Hepatocyte (in vitro differentiated cells): ENCODE measurements at regions not wholly inside any gene's neighbourhood (a gene's known extent, or its start where the extent isn't known, plus 50 kb on each side); places are given as distances from the start of the nearest gene placed in this dataset.

Experiments used
- DNase-seq: peaks from one replicate; pipeline ENCODE4 v3.0.0-alpha.2; 2016; ENCODE audit warnings: low spot score
- H2AFZ ChIP-seq: fragments of 200-600 bp; sonication (generic); 2 replicates; pipeline ENCODE4 v1.6.0; 2016; ENCODE audit warnings: antibody characterized with exemption, mild to moderate bottlenecking
- H3K27ac ChIP-seq: fragments of 200-600 bp; sonication (generic); 2 replicates; pipeline ENCODE4 v1.5.1; 2016; ENCODE audit warnings: mild to moderate bottlenecking
- H3K27me3 ChIP-seq: fragments of 200-600 bp; sonication (generic); 2 replicates; pipeline ENCODE4 v1.6.1; 2016
- H3K36me3 ChIP-seq: fragments of 200-600 bp; sonication (generic); replicated peaks from 2 replicates; pipeline ENCODE4 v1.5.1; 2016; ENCODE audit warnings: low read depth; ENCODE audit not compliant: insufficient read depth
- H3K4me1 ChIP-seq: fragments of 200-600 bp; sonication (generic); 2 replicates; pipeline ENCODE4 v1.5.1; 2016; ENCODE audit warnings: mild to moderate bottlenecking, moderate library complexity; ENCODE audit not compliant: insufficient read depth
- H3K4me2 ChIP-seq: fragments of 200-600 bp; sonication (generic); 2 replicates; pipeline ENCODE4 v1.6.0; 2016
- H3K4me3 ChIP-seq: fragments of 200-600 bp; sonication (generic); 2 replicates; pipeline ENCODE4 v1.5.1; 2016; ENCODE audit warnings: mild to moderate bottlenecking
- H3K79me2 ChIP-seq: fragments of 200-600 bp; sonication (generic); 2 replicates; pipeline ENCODE4 v1.6.0; 2017; ENCODE audit warnings: mild to moderate bottlenecking
- H3K9me2 ChIP-seq: fragments of 200-600 bp; sonication (generic); replicated peaks from 2 replicates; pipeline ENCODE4 v1.6.0; 2017; ENCODE audit warnings: mild to moderate bottlenecking; ENCODE audit not compliant: insufficient read depth
- H3K9me3 ChIP-seq: fragments of 200-600 bp; sonication (generic); 2 replicates; pipeline ENCODE4 v1.5.1; 2016; ENCODE audit warnings: low read depth, mild to moderate bottlenecking
- H4K20me1 ChIP-seq: fragments of 200-600 bp; sonication (generic); 2 replicates; pipeline ENCODE4 v1.6.0; 2016; ENCODE audit warnings: mild to moderate bottlenecking; ENCODE audit not compliant: insufficient read depth, poor library complexity, severe bottlenecking
- CTCF ChIP-seq: fragments of 200-600 bp; sonication (generic); IDR thresholded peaks from 2 replicates; pipeline ENCODE4 v1.5.1; 2016; ENCODE audit warnings: antibody characterized with exemption, mild to moderate bottlenecking; ENCODE audit not compliant: poor library complexity
- EZH2 ChIP-seq: fragments of 200-600 bp; sonication (generic); IDR thresholded peaks from 2 replicates; pipeline ENCODE4 v1.6.1; 2016; ENCODE audit warnings: antibody characterized with exemption, mild to moderate bottlenecking, borderline replicate concordance
- EZH2phosphoT487 ChIP-seq: fragments of 200-600 bp; sonication (generic); IDR thresholded peaks from one replicate; pipeline ENCODE4 v1.6.1; 2018; ENCODE audit warnings: antibody characterized with exemption, mild to moderate bottlenecking, low read depth, moderate library complexity; ENCODE audit not compliant: unreplicated experiment, severe bottlenecking
- WGBS: methylation state at CpG from one replicate; pipeline ENCODE4 v1.1.6; 2016; ENCODE audit warnings: low lambda C conversion rate; ENCODE audit errors: missing lambda C conversion rate; 5-methylcytosine and 5-hydroxymethylcytosine counted together

- DNase-seq = no peak
- H3K79me2 ChIP-seq = no peaks in the 10 kb centered on the region
- H2AFZ ChIP-seq = no peak overlapping the region
- 74% methylated on average over 2 of the region's 2 CpGs for WGBS
- H3K27ac ChIP-seq = no peak overlapping the region
- no peak for TF ChIP-seq EZH2
- TF ChIP-seq EZH2phosphoT487 = no peak
- no peak for TF ChIP-seq CTCF
- H4K20me1 ChIP-seq = no peaks in the 10 kb centered on the region
- H3K9me2 ChIP-seq = no peaks in the 10 kb centered on the region
- no peaks in the 10 kb centered on the region for H3K27me3 ChIP-seq
- H3K4me3 ChIP-seq = no peak overlapping the region
- no peak overlapping the region for H3K4me2 ChIP-seq
- H3K36me3 ChIP-seq = no peaks in the 10 kb centered on the region
- no peaks in the 10 kb centered on the region for H3K9me3 ChIP-seq
- H3K4me1 ChIP-seq = no peaks in the 10 kb centered on the region
These were observed 90.4 kb upstream of the CCDC91 start for GRCh38 chr12:28099871-28100270.

GRCh38 chr12:28100717-28101116 lies 89.5 kb upstream of the CCDC91 start:
- 88% methylated on average over 1 of the region's 1 CpG for WGBS
- TF ChIP-seq EZH2phosphoT487 = no peak
- TF ChIP-seq CTCF = no peak
- TF ChIP-seq EZH2 = no peak
- no peaks in the 10 kb centered on the region for H3K79me2 ChIP-seq

GRCh38 chr12:28104316-28104715 lies 85.9 kb upstream of the CCDC91 start:
- Histone ChIP-seq H4K20me1 (no peaks in the 10 kb centered on the region), H3K79me2 (no peaks in the 10 kb centered on the region), H3K9me2 (no peaks in the 10 kb centered on the region), H3K4me3 (no peak overlapping the region), H3K4me2 (no peak overlapping the region), H3K27me3 (no peaks in the 10 kb centered on the region), H3K36me3 (no peaks in the 10 kb centered on the region), H3K27ac (no peak overlapping the region), H3K9me3 (no peaks in the 10 kb centered on the region), H3K4me1 (peaks cover 7% of the 10 kb centered on the region), H2AFZ (no peak overlapping the region)
- WGBS = 80% methylated on average over 2 of the region's 2 CpGs
- no peak for DNase-seq
- TF ChIP-seq EZH2 (no peak), CTCF (no peak), EZH2phosphoT487 (no peak)

More at GRCh38 chr12:28100717-28101116, 89.5 kb upstream of the CCDC91 start:
- H4K20me1 ChIP-seq = no peaks in the 10 kb centered on the region
- no peaks in the 10 kb centered on the region for H3K27me3 ChIP-seq
- H3K27ac ChIP-seq = no peak overlapping the region
- H3K4me3 ChIP-seq = no peak overlapping the region
- DNase-seq = no peak
- no peaks in the 10 kb centered on the region for H3K36me3 ChIP-seq
- peaks cover 6% of the 10 kb centered on the region for H3K4me1 ChIP-seq
- no peak overlapping the region for H2AFZ ChIP-seq
- H3K4me2 ChIP-seq = no peak overlapping the region
- H3K9me2 ChIP-seq = no peaks in the 10 kb centered on the region
- H3K9me3 ChIP-seq = no peaks in the 10 kb centered on the region
